ENCODE measurements at regions not wholly inside any gene's neighbourhood (a gene's known extent, or its start where the extent isn't known, plus 50 kb on each side); places are given as distances from the start of the nearest gene placed in this dataset.
A peak's percentile ranks its signal among the peaks of the same experiment; 100 is the strongest.
"Not testable (repeated sequence)": the region's sequence is repeated elsewhere in the genome, so short reads cannot be mapped to it uniquely, and the experiment has no call there.

- DNase-seq (ENCODE audit: insufficient read length, low spot score) (no peak), FAIRE-seq (peak; percentile 44)
Observed at GRCh38 chr4:18105030-18106011, 83.8 kb upstream of the LCORL start.

GRCh38 chr4:18103876-18104605 is 82.5 kb upstream of the LCORL start:
- DNase-seq (ENCODE audit: insufficient read length, low spot score): no peak
- FAIRE-seq: peak; percentile 33

GRCh38 chr4:18100657-18101056 is 79.1 kb upstream of the LCORL start:
- FAIRE-seq: peak; percentile 11
- DNase-seq (ENCODE audit: insufficient read length, low spot score): no peak

DNA sequence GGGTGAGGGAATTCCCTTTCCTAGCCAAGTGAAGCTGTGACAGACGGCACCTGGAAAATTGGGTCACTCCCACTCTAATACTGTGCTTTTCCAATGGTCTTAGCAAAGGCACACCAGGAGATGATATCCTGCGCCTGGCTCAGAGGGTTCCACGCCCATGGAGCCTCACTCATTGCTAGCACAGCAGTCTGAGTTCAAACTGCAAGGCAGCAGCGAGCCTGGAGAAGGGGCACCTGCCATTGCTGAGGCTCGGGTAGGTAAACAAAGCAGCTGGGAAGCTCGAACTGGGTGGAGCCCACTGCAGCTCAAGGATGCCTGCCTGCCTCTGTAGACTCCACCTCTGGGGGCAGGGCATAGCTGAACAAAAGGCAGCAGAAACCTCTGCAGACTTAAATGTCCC is 68.9 kb upstream of the LCORL start:
- not testable (repeated sequence) for DNase-seq (ENCODE audit: insufficient read length, low spot score); FAIRE-seq

GRCh38 chr4:18082236-18082635 is 60.7 kb upstream of the LCORL start:
- FAIRE-seq: no peak
- DNase-seq (ENCODE audit: insufficient read length, low spot score): no peak

- DNase-seq (ENCODE audit: insufficient read length, low spot score) (no peak), FAIRE-seq (no peak)
Observed at GRCh38 chr4:18081708-18082107, 60.2 kb upstream of the LCORL start.

- no peak for DNase-seq (ENCODE audit: insufficient read length, low spot score)
- no peak for FAIRE-seq
Observed at GRCh38 chr4:18077808-18078207, 56.3 kb upstream of the LCORL start.

DNA sequence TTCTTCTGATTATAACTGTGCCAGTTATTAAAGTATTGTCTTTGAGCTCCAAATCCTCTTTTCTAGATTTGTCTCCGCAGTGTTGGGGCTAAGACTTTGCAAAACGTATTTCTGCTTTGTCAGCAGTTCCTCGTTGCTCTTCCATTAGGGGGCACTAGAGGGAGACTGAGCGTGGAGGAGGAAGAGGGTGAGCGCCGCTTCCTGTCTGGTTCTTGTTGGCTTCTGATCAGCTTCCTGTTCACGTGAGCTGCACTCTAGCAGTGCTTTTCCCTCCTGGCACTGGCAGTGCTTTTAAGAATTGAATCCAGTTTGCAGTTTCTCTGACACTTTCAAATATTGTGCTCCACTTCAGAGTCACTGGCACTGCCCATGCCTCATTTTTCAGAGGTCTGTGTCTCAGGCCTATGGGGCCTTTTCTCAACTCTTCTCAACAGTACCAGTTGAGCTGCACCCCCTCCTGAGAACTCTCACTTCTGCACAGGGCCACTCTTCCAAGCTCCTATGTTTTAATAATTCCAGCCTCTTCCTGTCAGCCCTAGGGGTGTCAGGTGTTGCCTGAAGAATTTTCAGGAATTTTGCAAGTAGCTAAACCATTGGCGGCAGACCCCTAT is 54.4 kb upstream of the LCORL start:
- no peak for DNase-seq (ENCODE audit: insufficient read length, low spot score)
- no peak for FAIRE-seq

GRCh38 chr4:18071894-18072293 is 50.3 kb upstream of the LCORL start:
- FAIRE-seq: no peak
- no peak for DNase-seq (ENCODE audit: insufficient read length, low spot score)
